Middle frontal gyrus (tissue), 1 donor: ENCODE measurements at regions not wholly inside any gene's neighbourhood (a gene's known extent, or its start where the extent isn't known, plus 50 kb on each side); places are given as distances from the start of the nearest gene placed in this dataset.
A peak's percentile ranks its signal among the peaks of the same experiment; 100 is the strongest.
"Not testable (repeated sequence)": the region's sequence is repeated elsewhere in the genome, so short reads cannot be mapped to it uniquely, and the experiment has no call there.

ENCODE experiments used
- DNase-seq: peaks from one replicate; pipeline ENCODE4 v3.0.0-alpha.2; 2015; ENCODE audit warnings: low spot score; ENCODE audit errors: extremely low spot score

DNA sequence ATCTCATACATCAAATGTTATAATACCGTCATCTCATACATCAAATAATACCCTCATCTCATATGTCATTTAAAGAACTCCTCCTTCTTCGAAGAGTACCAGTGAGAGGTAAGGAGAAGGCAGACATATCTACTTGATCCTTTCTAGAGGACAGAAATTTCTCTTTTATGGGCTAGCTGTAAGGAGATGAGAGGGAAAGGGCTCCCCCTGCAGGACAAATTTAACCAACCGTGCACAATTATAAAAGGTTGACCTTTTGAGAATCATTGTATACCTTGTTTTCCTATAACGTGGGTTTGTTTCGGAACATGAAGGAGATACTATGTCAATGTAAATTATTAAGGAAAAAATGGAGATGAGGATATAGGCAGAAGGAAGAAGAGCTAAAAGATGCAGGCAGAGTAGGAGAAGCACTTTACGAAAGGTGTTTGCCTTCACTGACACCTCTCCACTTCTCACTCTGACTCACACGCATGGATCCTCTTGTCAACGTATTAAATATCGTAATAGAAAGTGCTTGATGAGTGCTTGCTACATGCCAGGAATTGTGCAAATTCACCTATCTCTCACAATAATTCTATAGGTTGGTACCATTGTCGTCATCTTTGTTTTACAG lies 465.9 kb upstream of the ERCC4 start:
- DNase-seq = peak; percentile 11

DNA sequence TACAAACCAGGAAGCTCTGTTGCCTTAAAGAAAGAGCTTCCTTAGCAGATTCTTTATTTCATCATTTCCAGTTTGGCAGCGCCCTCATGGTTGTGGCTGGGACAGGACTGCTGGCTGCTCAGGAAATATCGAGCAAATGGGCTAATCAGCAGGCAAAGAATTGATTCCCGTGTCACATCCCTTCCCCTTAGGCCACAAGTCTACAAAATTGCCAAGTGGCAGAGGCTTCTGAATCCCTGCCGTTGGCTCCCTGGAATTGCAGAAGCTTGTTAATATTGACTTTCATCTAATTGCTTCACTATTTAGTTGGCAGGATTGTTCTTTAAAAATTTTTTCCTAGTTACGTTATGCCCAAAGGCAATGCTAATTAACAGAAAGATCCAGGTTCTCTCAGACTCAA lies 456.3 kb upstream of the ERCC4 start:
- DNase-seq = no peak

DNA sequence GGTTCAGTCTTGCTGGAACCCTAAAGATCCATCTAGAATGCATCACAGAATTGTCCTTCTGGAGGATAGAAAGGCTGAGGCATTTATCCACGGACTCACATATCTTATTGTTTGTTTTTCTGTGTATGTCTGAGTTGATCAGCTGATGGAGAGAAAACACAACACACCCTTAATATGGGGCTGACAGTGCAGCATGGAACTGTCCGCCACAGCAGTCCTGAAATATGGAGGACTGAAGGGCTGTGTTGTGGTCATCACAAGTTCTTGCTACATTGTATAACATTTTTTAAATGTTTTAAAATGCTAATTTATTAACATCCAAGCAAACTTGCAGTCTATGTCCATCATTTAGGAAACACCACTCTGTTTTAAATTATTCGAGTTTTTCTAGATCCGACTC lies 448.9 kb upstream of the ERCC4 start:
- DNase-seq = no peak

- DNase-seq = no peak
Measured at GRCh38 chr16:13478991-13479390, 441.0 kb upstream of the ERCC4 start.

- no peak for DNase-seq
Measured at GRCh38 chr16:13479549-13479948, 440.4 kb upstream of the ERCC4 start.

GRCh38 chr16:13480801-13481200 lies 439.2 kb upstream of the ERCC4 start:
- DNase-seq = no peak

- DNase-seq = no peak
Measured at GRCh38 chr16:13483121-13483520, 436.8 kb upstream of the ERCC4 start.

DNA sequence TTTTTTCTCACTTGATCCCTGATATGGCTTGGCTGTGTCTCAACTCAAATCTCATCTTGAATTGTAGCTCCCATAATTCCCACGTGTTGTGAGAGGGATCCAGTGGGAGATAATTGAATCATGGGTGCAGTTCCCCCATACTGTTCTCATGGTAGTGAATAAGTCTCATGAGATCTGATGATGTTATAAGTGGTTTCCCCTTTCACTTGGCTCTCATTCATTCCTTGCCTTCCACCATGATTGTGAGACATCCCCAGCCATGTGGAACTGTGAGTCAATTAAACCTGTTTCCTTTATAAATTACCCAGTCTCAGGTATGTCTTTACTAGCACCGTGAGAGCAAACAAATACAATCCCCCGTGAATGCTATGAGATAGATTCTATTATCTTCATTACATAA lies 430.5 kb upstream of the ERCC4 start:
- not testable (repeated sequence) for DNase-seq

GRCh38 chr16:13492046-13492445 lies 427.9 kb upstream of the ERCC4 start:
- DNase-seq = no peak

GRCh38 chr16:13503960-13504635 lies 415.9 kb upstream of the ERCC4 start:
- DNase-seq = no peak

- no peak for DNase-seq
Measured at GRCh38 chr16:13507530-13507929, 412.4 kb upstream of the ERCC4 start.

- no peak for DNase-seq
Measured at GRCh38 chr16:13510425-13511151, 409.4 kb upstream of the ERCC4 start.

DNA sequence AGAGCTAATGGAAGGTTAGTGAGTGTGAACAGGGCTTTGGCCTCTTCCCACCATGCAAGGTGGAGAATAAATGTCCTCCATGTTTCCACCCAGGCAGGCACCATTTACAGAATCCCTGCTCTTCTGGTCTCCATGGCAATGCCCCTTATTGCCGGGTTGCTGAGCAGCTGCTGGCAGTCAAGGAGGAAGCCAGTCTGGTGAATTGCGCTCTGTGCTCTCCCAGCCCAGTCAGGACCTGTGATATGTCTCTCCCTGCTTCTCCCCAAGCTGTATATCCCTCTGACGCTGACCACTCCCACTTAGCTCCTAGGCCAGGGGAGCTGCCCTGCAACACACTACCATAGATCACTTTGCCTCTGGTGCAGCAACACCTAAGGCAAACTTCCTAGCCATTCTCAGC lies 402.1 kb upstream of the ERCC4 start:
- no peak for DNase-seq

- DNase-seq = no peak
Measured at GRCh38 chr16:13519871-13520270, 400.1 kb upstream of the ERCC4 start.

GRCh38 chr16:13521356-13521755 lies 398.6 kb upstream of the ERCC4 start:
- DNase-seq = no peak

DNA sequence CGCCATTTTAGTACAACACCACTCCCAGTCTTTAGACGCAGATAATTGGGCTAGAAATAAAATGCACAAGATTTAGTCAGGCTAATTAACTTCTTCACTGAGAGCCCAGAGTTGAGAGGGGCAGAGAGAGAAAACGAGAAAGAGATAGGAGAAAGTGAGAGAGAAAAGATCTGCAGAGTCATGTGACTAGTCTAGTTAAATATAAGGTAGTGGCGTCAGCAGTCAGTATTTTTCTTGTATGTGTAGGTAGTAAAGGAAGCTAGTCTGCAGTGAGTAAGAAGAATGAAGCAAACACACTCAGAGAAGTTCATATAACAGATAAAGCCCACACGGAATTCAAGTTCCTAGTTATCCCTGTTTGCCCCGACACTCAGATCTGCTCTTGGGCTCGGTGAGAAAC lies 392.6 kb upstream of the ERCC4 start:
- no peak for DNase-seq

DNA sequence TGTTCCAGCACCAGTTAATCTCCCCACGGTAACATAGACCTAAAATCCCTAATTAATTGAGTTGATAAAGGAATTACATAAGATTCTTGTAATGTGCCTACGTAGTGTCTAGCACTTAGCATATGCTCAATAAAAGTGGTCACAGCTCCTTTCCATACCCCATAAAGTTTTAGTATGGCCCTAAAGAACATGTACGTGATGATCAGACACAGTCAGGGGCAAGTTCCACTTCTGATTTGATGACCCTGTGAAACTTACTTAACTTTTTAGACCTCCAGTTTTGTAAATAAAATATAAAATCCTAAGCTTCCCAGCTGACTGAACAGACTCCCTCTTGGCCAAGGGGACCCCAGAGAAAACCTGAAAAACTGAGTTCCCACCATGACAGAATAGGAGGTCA lies 391.3 kb upstream of the ERCC4 start:
- DNase-seq = no peak

GRCh38 chr16:13529193-13529982 lies 390.6 kb upstream of the ERCC4 start:
- DNase-seq = no peak

DNA sequence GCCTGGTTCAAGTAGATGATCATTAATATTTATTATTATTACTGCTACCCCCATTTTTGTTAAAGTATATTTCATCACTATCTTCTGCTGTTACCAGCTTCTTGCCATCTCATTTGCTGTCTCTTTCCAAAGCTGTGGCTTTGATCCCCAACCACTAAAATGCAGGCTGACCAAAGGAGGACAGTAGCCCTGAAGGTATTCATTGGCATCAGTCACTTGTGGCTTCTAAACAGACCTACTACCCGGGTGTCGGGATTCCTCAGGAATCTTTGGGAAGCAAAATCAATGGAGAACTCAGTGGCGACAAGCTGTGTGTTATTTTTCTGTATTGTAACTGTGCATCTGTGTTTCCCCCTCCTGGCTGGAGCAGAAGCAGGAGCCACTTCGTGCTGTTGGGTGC lies 379.2 kb upstream of the ERCC4 start:
- no peak for DNase-seq

DNA sequence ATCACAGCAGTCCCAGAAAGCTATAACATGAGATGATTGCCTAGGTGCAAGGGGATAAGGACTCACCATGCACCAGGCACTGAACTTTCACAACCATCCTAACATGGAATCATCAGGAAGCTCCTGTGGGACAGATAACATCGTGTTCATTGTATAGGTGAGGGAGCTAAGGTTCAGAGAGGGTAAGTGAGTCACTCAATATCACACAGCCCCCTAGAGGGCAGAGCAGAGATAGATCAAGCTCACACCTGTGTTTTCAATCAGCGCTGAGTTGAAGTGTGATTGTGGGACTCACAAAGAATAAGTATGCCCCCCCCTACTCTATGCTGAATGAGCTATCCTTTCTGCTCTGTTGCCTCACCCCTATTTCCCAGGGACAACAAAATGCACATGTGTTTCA lies 377.7 kb upstream of the ERCC4 start:
- DNase-seq = no peak

DNA sequence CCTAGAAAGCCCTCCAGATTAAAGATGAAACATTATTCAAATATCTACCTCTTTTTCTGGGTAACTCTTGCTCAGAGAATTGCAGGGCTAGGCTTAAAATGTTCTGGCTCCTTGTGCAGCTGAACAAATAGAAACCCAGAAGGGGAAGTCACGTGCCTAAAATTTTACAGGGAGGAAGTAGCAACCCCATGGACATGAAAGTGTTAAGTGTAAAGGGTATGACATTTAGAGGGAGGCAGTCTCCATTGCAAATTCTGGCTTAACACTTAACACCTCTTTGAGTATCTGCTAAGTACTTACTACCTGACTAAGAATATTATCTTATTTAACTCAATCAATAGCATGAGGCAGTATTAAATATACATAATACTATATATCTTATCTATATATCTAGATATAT lies 376.1 kb upstream of the ERCC4 start:
- DNase-seq = no peak

DNA sequence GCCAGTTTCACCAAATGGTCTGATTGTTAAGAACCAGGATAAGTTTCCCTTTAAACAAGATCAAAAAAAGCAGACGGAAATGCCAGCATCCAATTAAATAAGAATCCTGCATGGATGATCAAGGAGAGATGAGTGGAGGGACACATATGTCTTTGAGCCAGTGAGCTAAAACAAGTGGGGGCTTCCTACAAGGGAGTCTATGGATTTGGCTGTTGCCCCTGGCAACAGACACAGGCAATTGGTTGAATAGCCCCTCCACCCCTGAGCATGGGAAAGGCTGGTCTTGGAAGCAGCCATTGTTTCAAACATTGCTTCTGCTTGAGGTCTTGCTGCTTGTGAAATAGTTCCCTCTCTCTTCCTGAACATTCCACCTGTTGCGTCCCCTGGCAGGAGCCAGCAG lies 374.7 kb upstream of the ERCC4 start:
- DNase-seq = no peak
